NCI-H524 treated with DMSO at 0.1 percent for 48 hours (cell line): ENCODE measurements at regions not wholly inside any gene's neighbourhood (a gene's known extent, or its start where the extent isn't known, plus 50 kb on each side); places are given as distances from the start of the nearest gene placed in this dataset.

ENCODE experiments used
- DNase-seq: peaks from one replicate; lab custom pipeline; 2025; lab: John Stamatoyannopoulos, UW

DNA sequence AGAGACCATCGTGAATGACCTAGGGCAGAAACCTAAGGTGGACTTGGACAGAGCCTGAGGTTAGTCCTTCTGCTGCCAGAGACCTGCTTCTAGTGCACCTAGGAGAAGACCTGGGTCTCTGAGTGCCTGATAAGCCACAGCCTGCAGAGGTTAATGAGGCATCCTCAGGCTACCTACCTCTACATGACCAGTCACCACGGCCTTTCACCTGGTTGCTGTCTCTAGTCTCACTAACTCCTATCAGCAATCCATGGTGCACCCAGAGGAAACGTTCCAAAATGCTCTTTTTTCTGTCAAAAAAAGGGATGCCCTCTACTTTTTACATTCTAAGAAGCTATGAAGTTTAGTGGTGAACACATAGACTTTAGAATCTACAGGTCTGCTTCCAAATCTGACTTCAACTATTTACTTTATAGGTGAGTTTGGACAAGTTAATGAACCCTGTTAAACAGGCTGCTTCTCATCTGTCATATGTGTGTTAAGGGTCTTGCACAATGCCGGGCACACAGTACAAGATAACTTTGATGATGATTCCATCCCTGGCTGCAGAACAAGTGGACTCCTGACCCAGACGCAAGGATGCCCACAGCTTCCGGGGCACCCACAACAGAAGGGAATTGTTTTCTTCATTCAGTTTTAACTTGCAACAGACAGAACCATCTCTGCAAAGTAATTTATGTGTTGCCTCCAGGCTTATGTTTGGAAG lies 469.9 kb upstream of the CDH5 start:
- DNase-seq: no peak

DNA sequence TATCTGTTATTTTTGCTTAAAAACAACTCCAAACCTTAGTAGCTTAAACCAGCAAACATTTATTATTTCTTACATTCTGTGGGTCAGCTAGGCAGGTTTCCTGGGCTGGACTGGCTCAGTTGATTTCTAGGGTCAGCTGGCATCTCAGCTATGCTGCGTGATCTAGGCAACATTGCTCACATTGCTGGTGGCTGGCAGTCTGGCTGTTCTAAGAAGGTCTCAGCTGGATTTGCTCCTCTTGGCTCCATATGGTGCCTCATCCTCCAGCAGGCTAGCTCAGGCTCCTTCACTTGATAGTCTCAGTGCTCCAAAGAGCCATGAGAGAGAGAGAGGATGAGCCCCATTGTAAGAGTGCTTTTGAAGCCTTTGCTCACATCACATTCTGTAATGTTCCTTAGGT lies 470.6 kb upstream of the CDH5 start:
- DNase-seq: peak; percentile 39

DNA sequence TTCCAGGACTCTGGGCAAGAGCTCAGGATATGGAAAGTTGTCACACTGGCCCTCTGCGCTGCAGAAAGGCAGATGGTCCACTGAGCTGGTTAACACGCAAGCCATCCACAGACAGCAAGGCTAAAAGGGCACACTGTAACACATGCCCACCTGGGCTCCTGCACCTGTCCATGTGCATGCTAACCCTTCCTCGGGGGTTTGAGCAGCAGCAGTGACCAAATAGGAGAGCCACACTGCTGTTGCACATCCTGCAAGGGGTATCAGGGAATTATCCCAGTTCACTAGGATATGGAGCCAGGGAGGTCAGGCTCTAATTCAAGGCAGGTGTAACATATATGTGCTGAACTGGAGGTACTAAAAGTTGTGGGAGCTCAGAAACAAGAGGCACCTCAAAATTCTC lies 471.0 kb upstream of the CDH5 start:
- no peak for DNase-seq

DNA sequence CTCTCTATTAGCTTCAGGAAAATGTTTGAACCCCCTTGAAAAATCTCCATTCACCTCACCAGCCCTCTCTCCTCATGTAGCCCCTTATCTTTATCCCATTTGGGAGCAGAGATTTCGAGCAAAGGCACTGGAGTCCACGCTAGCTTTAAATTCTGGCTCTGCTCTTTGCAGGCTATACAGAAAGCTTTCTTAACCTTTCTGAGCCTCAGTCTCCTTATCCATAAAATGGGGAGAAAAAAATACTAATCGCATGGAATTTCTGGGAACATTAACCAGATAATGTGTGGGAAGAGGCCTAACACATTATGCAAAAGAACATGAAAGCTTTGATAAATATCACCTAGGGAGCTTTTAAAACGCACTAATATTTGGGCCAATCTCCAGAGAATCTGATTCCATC lies 476.3 kb upstream of the CDH5 start:
- no peak for DNase-seq

DNA sequence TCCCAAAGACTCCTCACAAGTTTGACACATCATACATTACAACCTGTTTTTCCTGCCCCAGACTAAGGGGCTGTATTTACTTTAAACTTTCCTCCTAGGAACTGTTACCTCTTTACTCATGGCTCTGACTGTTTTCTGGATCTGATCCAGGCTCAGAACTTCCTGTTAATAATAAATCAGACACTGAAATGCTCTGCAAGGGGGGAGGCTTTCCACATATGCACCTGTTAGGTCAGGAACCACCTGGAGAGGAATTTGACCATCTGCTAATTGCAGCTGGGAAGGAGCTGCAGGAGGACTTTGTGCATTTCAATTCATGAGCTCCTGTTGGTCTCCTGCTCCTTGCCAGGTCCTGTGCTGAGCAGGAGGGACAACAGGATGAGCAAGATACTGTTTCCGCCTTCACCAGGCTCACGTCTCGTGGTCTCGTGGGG lies 476.9 kb upstream of the CDH5 start:
- DNase-seq: peak; percentile 65

DNA sequence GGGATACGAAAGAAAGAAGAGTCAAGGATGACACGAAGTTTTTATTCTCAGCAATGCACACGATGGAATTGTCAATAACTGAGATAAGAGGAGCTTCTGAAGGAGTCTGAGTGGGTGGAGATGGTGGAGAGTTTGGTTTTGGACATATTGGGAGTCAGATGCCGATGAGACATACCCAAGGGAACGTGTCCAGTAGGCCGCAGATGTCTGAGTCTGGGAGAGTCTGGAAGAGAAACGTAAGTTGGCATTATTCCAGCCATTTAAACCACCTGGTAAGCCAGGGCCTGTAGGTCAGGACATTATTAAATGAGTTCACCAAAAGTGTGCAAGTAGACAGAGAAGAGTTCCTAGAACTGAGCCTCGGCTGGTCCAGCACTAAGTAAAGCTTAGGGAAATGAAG lies 478.3 kb upstream of the CDH5 start:
- no peak for DNase-seq

DNA sequence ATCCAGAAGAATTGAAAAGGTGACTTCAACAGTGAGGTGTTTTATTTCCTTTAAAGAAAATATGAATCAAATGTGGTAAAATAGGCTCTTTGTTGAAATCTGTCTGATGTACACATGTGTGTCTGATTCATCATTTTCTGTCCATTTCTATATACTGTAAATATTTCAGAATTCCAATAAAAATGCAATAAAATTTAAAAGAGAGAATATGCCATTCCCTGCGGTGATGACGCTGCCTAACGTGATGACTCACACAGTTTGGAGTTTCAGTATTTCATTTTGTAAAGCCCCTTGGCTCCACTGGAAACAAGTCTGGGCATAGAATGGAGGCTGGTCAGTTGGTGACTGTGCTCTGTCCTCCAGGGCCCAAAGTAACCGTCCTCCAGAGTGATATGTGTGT lies 482.5 kb upstream of the CDH5 start:
- no peak for DNase-seq

DNA sequence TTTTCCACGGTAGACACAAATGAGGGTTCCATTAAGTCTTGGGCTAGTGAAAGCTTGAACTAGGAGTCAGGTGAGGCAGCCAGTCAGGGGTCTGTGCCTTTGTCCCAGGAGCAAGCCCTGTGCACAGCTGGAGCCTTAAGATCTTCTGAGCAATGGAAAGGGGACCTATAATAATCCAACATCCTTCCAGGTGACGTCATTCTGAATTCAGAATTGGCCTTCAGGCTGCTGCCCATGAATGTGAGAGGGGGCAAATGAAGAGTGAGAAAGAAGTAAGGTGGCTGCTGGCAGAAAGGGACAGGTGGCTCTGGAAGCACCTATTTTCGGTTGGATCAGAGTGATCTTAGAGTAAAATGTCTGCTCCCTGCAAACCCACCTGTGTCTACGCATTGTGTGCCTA lies 488.1 kb upstream of the CDH5 start:
- DNase-seq: no peak

DNA sequence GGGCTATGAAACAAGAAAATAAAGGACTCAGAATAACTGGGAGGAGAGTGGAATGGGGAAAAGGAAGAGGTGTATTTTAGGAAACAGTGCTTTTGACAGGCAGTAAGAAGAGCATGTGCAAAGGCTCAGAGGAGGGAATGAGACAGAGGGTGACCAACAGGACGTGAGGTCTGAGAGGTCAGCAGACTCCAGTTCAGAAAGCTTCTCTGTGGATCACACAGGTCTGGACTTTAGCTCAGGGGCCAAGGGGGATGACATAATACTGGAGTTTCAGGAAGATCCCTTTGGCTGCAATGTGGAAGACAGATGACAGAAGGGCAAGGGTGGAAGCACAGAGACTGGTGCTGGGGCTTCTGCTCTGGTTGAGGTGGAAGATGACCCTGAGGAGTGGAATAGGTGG lies 489.9 kb upstream of the CDH5 start:
- DNase-seq: no peak

DNA sequence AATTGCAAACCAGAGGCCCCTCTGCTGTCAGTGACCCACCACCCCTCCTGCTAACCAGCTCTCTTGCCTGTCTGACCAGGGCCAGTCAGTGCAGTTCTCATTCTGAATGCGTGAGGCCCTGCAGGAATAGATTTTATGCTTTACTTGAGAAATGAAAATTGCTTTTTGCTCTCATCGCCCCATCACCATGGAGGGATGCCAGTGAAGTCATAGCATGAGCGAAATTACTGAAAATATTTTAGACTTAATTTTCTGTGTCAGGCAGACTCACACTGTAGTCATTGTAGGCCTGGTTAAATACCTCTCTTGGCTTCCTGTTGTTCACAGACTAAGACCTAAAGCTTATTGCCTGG lies 490.5 kb upstream of the CDH5 start:
- no peak for DNase-seq

DNA sequence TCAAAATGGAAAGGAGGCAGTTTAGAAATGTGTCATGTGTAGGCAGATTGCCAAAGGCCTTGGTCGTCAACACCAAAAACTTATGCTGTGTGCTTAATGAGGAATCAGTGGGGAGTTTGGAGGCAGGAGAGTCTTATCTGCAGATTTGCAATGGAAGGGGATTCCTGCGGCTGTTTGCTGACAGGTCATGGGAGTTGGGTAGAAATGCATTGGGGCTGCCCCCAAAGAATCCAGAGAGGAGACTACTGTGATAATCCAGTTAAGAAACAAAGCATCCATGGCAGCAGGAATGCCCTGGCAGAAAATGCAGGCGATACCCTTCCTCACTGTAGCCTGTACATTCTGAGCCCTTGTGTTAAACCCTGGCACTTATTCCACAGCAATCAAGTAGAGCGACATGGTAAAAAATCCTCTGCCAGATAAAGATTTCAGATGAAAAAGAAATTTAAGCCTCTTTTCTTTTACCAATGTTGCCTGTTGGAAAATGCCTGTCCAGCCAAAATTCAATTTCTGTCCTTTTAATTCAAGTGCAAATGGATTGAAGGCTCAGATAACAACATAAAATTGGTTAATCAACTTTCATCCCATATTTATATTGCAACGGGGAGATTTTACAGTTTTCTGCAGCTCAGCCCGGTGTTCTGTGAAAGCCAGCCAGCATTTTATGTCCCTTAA lies 491.0 kb upstream of the CDH5 start:
- DNase-seq: no peak

DNA sequence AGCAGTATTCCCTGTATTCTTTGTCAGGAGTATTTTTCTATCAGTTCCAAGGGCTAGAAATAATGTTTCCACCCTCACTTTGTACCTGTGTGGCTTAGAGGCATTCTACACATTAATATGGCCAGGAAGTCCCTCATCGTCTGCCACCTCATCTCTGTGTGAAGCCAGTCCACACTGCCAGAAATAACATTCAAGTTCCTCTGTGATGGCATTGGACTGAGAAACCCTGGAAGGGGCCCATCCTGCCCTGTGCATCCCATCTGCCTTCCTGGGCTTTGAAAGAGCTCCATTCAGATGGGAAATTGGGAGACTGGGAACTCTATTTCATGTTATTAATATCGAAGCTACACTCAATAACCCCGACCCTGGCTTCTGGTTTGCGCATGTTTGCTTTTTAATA lies 497.2 kb upstream of the CDH5 start:
- DNase-seq: no peak

DNA sequence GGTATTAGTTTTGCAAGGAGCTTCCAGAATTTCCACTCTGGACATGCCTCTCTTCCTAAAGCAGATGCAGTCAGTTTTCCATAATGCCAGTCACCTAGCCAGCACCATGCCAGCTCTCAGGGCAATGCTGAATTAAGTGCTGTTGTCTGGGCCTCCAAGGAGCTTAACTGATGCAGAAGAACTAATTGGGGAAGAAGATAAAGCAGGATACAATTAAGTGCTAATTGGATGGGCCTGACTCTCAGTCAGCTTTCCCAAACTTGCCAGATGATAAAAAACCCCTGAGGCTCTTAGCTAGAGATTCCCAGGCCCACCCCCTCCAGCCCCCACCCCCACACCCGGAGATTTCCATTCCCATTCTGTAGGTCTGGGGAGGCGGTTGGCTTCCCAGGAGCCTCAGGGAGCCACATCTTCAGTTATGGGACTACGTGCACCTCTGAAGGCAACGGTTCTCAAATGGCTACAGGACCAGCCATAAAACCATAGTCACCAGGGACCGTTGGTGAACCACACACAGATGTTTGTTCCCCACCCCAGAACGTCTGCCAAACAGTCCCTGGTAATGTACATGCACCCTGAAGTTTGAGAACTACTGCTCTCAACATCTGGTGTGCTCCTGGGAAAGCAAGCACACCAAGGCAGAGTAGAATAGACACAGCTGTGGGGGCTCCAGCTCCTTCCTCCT lies 499.1 kb upstream of the CDH5 start:
- DNase-seq: no peak

DNA sequence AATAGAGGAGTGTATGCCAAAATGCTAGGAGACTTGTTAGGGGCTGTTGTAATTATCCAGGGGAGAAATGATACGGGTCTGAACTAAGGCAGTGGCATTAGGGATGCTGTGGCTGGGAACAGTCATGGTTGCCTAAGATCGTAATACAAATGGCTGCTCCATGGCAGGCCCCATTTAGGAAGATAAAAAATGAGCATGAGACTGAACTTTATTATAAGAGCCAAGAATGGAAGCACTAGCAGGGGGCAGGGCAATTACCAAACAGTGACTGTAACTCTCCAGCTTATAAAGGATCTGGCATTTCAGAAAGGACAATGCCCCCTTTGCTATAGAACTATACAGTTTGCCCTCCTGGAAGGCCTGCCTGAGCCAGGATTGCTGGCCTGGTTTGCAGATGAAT lies 503.3 kb upstream of the CDH5 start:
- DNase-seq: no peak

DNA sequence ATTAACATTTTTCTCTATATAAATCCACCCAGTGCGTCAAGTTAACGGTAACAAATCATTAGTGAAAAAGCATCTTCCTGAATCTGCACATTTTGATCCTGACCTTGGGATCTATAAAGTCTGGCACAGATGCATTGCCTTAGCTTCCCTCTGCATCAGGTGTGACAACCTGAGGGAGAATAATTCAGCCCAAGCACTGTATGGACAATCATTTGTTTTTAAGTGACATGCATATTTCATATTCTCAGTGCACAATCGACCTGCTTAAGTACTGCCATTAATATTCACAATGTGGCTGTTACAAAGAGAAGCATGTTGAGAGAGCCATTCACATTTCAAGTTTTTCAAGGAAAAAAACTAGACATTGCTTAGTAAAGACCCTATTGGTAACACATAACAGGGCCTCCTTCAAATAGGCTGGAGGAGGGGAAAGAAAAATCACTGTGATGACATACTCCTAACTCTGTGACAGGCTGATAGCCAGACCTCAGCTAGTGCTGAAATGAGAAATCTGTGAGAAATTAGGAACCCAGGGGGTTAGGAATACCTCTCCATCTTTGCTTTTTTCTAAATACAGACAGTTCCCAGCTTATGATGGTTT lies 505.3 kb upstream of the CDH5 start:
- DNase-seq: no peak

DNA sequence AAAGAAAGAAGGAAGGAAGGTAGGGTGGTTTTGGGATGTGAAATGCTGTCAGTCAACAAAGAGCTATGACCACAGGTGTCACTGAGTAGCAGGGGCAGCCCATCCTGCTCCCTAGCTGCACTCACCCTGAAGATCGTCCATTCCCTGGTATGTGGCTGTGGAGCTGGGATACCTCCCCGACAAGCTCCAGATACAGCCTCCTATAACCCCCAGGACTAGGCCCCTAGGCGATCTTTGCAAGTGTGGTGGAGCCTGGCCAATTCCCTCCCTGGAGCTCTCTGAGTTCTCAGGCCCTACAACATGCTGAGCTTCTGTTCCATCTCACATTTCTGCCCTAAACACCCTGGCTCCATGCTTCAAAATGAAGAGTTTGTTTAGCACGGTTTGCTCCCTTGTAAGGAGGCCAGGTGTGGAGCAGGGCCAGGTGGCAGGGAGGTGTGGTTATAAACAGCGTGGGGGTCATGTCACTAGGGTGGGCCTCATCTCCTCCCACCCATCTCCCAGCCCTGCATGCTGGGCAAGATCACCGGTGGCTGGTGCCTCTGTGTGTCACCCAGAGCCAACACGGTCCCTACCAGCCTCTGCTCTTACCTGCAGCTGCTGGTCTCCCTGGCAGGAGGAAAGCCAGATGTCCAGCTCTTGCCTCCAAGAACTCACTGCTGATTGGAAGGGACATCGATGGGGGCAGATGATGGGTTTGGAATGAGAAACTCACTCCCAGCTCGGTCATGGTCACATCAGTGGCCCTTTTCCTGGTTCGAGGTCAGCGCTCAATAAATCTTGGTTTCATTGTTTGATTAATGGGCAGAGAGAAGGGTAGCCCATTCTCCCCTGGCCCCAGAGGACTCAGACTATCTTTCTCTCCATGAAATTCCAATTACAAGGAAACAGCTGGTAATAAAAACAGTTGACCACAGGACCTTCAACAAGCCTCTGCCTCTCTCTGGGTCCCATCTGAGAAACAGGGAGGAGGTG lies 511.0 kb upstream of the CDH5 start:
- DNase-seq: no peak

DNA sequence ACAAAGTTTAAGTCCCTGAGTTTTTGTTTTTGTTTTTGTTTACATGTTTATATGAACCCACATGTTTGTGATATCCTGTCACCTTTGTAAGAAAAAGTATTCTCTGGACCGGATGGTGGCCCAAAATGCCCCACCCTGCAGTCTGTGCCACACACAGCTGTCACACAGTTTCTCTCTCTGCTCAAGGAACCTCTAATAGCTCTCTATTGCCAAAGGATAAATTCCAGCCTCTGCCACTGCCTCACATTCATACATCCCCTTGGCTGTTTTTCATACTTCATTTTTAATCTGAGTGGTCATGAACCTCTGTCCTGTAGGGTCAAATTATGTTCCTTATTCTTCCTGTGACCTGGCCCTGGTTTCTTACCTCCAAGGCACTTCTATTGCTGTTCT lies 520.3 kb upstream of the CDH5 start:
- DNase-seq: no peak

DNA sequence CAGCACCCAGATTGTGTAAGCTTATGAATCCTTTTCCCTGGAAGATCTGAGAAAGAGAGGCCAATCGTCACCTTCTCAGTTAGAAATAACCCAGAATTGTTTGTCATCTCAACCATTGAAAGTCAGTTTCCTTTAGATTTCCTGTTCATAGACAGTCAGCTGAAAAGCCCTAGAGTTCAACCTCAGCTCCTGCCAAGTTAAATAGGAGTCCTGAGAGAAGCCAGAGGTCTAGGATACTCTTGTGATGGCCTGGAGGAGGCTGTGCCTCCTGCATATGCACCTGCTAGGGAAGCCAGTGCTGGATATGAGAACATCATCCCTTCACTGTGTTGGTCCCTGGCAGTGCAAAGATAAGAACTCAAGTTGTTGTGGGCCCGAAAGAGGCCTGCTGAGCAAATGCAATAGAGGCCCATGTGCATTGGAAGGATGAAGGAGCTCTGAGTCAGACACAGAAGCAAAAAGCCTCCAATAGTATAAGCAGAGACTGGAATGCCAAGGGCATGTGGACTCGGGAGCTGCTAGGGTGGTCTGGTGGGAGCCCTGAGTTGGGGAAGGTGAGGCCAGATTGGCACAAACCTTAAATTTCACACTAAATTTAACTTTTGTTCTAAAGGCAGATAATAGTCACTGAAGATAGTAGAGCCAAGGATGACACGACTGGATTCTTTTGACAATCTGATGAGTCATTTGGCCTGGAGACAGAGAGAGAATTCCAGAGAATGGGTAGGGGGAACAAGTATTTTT lies 520.9 kb upstream of the CDH5 start:
- DNase-seq: no peak

DNA sequence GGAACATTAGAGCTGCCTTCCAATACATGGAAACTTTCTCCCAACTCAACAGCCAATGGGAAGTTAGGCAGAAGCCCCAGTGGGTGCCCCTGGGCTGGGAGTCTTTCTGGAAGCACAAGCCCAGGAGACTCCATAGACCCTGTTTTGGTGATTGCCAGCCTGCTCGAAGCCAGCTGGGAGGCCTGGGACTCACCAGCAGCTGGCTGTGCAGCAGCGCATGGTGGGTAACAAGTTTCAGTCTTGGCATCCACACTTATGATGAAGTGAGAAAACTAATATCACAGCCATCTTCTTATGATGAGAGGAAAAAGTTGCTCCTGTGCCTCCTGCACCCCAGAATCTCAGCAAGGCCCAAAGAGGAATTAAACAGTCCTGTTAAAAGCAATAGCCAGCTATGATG lies 522.5 kb upstream of the CDH5 start:
- no peak for DNase-seq

DNA sequence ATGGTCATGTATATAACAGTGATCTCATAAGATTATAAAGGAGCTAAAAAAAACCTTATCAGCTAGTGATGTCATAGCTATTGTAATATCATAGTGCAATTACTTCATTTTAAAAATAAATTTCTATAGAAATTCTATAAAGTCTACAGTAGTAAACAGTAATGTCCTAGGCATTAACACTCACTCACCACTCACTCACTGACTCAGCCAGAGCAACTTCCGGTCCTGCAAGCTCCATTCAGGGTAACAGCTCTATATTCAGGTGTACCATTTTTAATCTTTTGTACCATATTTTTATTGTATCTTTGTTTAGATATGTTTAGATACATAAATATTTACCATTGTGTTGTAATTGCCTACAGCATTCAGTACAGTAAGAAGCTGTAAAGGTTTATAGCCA lies 524.4 kb upstream of the CDH5 start:
- DNase-seq: no peak

DNA sequence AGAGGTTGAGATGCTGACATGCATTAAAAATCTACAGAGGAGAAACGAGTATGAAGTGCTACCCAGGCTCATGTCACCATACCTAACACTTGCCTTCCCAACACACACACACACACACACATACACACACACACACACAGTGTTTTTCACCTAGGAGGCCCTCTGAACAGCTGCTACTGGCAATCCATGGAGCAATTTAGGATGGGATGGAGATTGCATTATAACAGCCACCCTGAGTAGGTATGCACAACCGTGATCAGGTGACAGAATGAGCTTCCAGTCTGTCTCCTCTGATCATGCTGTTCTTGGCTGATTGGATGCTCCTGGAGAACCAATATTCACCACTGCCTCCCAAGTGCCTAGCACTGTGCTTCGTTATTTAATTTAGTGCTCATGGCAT lies 528.5 kb upstream of the CDH5 start:
- DNase-seq: no peak
